GM21737 (cell line): ENCODE measurements at regions not wholly inside any gene's neighbourhood (a gene's known extent, or its start where the extent isn't known, plus 50 kb on each side); places are given as distances from the start of the nearest gene placed in this dataset.
A peak's percentile ranks its signal among the peaks of the same experiment; 100 is the strongest.

Experiments used
- ATAC-seq: cut with Tn5 transposase; IDR thresholded peaks from one replicate; pipeline ENCODE4 v1.9.1; 2021; ENCODE audit warnings: mild to moderate bottlenecking, moderate library complexity; ENCODE audit not compliant: unreplicated experiment

DNA sequence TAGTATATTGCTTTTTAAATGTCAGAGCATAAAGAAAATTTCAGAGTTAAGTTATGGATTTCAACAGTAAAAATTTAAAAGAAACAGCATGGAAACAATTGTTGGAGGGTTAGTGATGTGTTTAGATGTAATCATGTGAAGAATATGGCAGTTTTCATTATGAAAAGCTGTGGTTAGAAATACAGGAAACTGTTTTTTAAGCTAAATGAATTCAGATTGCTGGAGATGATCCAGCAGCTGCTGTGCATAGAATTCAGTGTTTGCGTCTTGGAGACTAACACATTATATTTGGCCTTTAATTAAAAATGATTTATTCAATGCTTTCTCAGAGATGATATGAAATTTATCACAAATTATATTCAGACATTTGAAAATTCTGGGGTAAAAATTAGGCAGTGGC is 273.6 kb upstream of the LRRC7 start:
- no peak for ATAC-seq

DNA sequence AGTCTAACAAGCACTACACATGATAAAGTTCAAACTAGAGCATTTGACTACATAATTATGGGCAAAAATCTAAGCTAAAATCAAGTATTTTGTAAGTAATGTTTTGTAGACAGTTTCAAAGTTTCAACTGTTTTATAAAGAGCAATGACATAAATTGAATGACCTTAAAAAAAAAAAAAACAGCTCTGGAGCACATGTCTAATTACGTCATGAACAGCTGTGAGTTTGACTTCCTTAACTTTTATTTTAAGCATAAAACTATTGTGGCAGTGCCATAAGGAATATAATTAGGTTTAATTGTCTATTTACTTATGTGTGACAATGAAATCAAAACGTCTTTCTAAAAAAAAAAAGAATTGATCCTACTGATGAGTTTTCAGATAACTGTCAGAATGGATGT is 272.5 kb upstream of the LRRC7 start:
- ATAC-seq, result no peak

DNA sequence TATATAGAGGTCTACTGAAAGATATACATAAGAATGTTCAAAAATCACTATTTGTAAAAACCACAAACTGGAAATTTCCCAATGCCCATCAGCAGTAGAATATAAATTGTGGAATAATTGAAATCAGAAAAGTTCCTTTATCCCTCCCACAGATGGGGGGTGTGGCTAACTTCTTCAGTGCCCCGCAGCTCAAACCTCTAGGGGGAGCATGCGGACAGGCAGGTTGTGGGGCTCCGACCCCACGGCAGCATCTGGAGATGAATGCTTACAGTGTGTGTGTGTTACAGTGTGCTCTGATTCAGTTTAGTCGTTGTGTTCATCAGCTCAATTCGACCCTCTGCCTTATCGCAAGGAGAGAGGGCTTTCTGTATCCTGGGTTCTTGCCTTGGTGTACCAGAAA is 262.1 kb upstream of the LRRC7 start:
- no peak for ATAC-seq

DNA sequence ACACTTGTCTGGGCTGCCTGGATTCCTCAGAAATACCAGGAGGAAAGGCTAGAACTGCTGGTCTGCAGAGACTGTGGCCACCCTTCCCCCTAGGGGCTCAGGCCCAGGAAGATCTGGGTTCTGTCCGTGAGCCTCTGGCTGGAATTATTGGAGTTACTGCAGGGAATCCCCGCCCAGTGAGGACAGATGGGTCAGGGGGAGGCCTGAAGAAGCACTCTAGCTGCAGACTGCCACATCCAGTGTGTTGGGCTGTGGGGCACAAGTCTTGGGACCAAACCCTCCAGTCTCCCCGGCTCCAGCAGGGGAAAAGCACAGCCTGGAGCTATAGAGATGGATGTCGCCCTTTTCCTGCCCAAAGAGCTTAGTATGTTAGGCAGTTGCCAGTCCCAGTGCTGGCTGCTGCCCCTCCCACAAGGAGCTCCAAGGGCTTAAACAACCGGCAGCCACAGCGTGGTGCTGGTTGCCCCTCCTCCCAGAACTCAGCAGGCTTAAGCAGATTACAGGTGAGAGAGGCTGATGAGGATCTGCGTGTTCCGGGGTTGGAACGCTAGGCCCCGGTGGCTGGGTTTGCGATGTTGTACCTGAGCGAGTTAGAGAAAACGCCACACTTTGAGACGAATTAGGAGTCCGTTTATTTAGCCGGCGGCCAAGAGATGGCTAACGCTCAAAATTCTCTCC is 255.5 kb upstream of the LRRC7 start:
- no peak for ATAC-seq

DNA sequence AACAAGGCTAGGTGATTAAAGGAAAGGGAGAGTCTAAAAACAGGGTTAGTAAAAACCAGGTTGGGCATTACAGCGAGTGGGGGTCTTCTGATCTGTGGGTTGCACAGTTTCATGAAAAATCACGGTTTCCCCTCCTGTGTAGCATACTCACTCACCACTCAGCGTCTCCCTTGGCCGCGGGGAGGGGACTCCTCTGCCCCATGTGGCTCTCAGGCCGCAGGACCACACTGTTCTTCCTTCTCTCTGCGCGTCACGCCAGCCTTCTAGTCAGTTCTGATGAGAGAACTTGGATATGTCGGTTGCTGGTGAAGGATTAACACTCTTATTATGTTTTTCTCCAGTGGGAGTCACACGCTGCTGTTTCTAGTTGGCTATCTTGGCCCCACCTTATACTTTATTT is 254.6 kb upstream of the LRRC7 start:
- ATAC-seq, result no peak

DNA sequence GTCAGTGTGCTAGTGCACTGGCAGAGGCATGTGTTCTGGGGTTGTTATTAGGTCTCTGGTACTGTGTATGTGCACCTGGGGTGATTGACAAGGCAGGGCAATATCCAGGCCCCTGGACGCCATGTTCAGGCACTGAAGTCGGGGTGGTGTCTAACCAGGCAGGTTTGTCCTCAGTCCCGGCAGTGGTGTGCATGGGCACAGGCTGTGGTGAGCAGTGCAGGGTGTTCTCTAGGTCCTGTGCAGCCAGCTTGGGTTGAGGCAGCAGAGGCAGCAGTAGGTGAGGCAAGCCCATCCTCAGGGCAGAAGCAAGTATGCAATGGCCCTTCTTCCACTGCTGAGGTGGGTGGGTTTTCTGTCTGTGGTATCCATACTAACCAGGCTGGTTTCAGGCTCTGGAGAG is 252.3 kb upstream of the LRRC7 start:
- ATAC-seq, result no peak

DNA sequence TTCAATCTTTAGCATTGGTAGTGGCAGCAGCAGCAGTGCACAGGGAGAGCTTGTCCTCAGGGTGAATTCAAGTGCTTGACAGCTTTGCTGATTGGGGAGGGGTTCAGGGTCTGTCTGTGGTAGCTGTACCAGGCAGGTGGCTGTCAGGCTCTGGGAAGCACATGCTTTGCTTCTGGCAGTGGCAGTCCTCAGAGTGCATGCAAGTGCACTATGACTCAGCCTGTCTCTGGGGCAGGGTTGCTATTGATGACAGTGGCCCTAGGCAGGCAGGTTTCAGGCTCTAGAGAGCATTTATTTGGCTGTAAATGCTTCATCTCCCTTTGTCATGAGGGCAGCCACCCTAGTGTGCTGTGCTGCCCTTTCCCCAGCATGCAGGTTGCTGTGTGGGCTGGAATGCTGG is 251.9 kb upstream of the LRRC7 start:
- ATAC-seq, result no peak

DNA sequence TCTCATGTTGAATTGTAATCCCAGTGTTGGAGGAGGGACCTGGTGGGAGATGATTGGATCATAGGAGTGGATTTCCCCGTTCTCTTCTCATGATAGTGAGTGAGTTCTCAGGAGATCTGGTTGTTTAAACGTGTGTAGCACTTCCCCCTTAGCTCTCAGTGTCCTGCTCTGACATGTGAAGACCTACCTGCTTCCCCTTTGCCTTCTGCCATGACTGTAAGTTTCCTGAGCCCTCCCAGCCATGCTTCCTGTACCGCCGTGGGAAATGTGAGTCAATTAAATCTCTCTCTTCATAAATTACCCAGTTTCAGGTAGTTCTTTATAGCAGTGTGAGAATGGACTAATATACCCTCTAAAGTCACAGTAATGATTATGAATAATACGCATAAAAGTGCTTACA is 248.4 kb upstream of the LRRC7 start:
- no peak for ATAC-seq

DNA sequence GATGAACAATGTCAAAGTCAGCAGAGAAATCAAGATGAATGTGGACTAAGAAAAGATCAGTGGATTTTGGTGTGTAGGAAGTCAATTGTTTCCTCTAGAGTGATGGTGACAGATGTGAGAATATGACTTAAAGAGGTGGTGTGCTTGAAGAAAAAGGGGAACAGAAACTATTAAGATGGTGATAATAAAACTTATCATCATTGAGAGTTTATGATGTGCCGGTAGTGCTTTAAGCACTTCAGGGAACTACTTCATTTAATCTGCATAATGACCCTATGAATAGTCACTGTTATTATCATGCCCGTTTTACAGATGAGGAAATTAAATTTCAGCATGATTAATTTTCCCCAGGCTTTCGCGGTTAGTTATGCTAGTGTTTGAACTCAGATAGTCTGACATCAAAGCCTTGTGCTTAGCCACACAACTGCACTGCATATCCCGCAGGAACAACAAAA is 246.9 kb upstream of the LRRC7 start:
- ATAC-seq, result peak; percentile 68

DNA sequence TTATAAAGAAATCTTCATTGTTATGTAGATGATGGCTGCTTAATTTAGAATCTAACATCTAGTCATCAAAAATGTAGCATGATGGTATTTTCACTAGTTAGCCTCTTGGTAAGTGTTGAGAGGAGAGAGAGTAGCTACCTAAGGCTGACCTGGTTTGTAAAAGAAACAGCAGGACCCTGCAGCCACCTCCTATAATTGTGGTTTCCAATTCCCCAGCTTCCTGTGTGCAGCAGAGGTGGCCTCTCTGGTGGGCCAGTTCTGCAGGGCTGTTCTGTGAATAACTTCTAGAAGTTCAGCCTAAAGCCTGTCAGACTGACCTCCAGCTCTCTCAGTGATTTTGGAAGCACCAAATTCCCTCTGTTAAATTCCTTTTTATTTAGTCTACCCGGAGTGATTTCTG is 246.4 kb upstream of the LRRC7 start:
- no peak for ATAC-seq

DNA sequence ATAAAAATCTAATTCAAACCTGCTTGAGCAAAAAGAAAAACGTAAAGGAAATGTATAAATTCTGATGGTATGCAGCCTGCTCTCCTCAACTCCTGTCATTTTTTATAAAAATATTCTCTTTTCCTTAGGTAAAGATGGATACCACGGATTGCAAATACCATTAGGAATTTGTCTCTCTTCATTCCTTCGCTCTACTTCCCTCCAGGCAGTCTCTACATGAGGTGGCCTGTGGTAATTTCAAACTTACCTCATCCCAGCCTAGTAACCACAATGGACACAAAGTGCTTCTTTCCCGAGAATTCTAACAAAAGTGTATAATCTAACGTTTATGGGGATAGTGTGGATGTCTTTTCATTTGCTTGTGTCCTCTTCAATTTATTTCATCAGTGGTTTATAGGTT is 239.5 kb upstream of the LRRC7 start:
- no peak for ATAC-seq

DNA sequence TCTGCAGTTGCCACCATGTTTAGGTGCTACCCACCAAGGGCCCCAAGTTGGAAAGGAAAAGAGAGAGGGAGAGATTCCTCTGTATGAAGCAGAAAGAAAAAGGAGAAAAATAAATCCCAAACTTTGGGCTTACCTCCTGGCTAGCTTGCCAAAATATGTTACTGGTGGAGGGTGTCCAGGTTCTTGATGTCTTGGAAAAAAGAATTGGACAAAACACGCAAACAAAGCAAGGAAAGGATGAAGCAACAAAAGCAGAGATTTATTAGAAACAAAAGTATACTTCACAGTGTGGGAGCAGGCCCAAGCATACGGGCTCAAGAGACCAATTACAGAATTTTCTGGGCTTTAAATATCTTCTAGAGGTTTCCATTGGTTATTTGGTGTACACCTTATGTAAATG is 204.5 kb upstream of the LRRC7 start:
- no peak for ATAC-seq

DNA sequence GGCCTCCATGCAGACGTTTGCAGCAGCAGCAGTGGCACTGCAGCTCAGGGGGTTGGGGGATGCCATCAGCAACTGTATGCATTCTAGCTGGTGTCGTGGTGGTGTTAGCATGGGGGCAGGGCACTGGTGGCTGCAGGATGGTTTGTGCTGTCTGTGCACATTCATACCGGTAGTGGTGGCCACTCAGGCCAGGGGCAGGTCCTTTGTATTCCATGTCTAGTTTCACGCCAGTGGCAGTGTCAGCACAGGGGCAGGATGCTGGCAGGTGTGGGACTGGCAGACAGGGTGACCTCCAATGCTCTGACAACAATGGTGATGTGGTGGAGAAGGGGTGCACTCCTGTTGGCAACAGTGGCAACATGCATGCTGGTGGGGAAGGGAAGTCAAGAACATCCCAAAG is 194.2 kb upstream of the LRRC7 start:
- ATAC-seq, result no peak

DNA sequence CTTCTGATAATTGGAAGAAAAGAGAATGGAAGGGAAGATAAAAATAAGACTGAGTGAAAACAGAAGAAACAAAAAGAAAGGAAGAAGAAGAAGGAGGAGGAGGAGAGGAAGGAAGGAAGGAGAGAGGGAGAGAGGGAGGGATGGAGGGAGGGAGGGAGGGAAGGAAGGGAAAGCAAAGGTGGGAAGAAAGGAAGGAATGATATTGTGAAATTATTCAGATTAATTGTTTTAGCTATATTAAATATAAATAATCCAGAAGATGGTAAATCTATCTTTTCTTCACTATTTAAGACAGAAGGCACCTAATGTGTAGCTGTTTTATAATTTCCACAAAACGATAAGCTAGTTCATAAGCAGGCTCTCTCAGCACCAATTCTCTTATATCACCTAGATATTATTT is 191.3 kb upstream of the LRRC7 start:
- ATAC-seq, result no peak

DNA sequence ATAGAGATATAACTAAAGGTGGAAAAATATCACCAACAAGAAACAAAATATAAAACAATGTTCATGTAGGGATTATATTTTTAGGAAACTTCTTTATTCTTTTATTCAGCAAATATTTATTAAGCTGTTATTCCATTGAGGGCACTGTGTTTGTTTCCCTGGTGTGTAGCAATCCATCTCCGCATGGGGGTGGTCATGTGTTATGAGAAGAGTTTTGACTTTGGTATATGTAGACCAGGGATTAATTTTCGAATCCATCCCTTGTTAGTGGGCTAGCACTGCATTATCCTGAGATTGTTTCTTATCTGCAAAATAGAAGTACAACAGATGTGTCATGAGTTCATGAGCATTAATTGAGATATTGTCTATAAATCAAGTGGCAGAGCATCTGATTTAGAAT is 190.2 kb upstream of the LRRC7 start:
- no peak for ATAC-seq

DNA sequence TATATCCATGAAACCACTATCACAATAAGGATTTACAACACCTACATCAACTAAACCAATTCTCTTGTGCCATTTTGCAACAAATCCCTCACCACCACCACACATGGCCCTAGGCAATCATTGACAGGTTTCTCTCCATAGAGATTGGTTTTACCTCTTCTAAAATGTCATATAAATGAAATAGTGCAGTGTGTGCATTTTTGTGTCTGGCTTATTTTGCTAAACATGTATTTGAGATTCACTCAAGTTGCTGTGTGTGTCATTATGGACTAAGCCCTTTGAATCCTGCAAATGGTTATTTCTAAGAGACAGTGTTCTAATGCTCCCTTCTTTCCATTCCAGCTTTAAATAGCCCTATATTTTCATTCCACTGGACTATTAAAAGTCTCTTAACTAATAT is 179.7 kb upstream of the LRRC7 start:
- no peak for ATAC-seq

DNA sequence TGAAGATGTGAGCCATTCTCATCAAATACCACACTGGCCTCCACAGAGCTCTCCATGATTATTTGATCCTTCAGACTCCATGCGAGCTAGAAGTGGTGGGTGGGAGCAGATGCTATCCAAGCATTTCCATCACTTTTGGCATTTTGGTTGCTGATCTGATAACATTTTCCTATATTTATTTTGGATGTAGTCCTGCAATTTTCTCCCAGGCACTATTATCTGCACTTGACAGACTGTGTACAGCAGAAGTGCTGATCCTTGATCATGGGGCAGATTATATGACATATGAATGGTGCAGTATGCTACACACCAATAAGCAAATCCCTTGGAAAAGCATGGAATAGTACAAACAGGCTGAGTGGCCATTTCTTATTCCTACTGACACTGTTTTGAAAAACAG is 167.6 kb upstream of the LRRC7 start:
- no peak for ATAC-seq

DNA sequence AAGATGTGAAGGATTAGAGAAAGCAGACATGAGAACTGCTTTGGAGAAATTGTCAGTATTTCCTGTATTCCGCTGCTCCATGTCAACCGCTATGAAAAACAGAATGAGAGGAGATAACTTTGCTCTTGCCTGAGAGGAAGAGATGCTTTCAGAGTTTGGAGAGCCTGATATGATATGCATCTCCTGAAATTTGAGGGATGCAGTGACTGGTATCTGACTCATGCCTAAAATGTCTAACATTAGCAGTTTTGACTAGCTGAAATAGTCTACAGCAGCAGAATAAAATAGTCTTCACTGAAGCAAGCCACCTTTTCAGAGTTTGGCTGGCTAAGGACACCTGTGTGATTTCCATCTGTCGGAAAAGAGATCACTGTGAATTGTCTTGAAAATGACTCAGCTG is 165.8 kb upstream of the LRRC7 start:
- ATAC-seq, result no peak

DNA sequence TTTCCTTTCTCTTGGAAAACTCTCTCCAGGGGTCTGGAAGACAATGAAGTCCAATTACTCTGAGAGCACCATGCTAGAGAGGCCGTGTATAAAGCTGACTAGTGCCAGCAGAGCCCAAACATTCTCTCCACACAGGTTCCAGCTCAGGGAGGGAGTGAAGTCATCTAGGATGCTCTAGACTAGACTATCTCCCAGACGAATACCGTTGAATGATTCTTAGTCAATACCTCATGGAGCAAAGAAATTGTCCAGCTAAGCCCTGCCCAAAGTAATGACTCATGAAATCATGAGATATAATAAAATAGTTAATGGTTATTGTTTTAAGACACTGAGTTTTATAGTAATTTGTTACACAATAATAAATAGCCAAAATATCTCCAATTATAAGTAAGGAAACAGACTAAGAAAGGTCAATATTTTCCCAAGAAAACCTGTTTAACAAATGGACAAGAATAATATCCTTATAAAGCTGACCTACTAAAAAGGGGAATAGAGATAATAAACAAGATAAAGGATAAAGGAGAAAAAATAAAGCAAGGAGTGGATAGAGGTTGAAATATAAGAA is 163.9 kb upstream of the LRRC7 start:
- no peak for ATAC-seq

DNA sequence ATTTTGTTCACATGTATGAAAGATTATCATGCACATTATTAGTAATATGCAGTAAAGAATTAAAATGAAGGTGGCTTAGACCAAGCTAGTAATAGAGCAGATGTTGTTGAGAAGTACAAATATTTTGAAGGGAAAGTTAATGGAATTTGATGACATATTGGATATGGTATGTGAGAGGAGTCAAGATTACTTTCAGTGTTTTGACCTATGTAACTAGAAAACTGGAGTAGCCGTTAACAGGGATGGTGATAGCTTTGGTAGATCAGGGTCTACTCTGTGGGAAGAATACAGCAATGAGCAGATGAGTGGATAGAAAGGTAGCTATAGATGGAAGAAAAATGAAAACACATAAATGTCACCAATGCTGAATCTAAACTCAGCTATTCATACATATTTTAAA is 163.2 kb upstream of the LRRC7 start:
- ATAC-seq, result no peak

DNA sequence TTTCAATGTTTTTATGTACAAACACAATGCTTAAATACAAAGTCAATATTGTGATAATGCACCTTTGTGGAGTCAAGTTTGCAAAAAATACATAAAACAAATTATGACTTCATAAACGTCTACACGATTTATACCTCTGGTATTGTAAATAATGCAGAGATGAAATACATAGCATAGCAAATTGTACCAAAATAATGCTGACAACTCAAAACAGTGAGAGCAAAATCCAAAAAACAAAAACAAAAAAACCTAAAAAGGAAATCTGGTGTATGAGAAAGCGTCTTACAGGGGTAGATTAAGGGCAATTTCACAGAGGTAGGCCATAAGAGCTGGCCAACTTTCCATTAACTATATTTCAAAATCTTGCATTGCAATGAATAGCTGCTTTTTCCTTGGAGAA is 161.5 kb upstream of the LRRC7 start:
- no peak for ATAC-seq

DNA sequence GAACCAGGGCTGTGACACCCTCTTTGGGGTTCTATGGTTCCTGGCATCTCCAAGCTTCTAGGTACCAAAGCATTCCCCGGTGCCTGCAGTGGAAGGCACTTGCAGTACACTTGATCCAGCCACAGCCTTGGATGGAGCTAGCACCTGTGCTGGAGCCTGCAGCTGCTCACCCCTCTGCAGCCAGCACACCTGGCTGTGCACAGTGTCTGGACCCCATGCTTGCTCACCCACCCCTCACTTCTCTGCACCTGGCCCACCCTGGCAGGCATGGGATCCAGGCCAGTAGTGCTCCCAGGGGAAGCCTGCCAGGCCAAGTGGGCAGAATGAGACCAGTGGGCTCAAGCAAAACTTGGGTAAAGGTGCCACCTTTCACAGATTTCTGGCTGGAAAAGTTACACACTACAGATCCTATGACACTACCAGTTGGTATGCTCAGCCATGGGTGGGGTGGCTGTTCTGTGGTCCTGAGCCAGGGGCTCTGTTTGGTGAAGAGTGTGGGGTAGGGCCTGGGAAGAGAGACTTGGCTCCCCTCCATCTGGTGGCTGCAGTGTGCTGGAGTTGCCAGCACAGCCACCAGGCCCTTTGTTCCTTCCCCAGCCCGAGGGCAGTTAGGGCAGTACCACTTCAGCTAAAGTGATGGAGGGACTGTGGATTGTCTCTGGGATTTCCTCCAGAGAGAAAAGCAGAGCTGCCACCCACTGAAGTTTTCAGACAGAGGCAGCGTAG is 157.8 kb upstream of the LRRC7 start:
- ATAC-seq, result no peak

DNA sequence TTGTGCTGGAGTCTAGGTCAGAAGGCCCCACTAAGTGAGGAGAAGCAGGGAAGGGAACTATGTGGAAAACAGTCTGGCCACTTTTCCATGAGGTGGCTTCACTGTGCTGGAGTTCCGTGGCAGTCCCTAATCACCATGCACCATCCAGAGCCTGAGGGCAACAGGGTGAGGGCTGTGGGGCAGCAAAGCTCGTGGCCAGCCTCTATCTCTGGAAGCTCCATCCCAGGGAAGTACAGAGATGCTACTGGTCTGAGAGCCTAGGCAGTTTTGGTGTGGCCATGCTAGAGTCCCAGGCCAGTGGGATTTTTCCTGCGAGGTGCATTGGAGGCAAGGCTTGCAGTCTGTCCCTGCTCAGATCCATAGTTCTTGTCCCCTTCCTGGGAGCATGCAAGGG is 157.3 kb upstream of the LRRC7 start:
- no peak for ATAC-seq
